ENCODE measurements at regions not wholly inside any gene's neighbourhood (a gene's known extent, or its start where the extent isn't known, plus 50 kb on each side); places are given as distances from the start of the nearest gene placed in this dataset.

- no peak for DNase-seq (ENCODE audit: extremely low read depth in 1 of 2, low read depth in 1 of 2)
Measured at GRCh38 chr16:86794216-86794864, 216.0 kb downstream of the FOXL1 start.

DNA sequence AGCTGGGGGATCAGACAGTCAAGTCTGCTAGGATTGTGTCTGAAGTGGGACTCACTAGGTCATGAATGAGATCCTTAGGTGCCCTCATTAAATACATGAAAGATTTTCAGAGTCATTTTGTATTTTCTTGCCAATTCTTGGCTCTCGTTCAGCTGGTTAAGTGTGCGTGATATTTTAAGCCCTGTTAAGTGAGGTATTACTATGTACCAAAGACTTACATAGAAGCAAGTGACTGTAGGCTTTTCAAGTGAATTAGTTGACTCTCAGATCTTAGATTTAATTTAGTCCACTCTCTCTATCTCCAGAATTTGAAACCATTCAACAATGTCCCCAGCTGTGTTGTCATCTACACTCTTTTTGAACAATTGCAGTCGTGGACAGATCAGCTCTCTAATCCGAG is 219.4 kb downstream of the FOXL1 start:
- no peak for DNase-seq (ENCODE audit: extremely low read depth in 1 of 2, low read depth in 1 of 2)

GRCh38 chr16:86798247-86799041 is 220.1 kb downstream of the FOXL1 start:
- DNase-seq (ENCODE audit: extremely low read depth in 1 of 2, low read depth in 1 of 2) = no peak

- no peak for DNase-seq (ENCODE audit: extremely low read depth in 1 of 2, low read depth in 1 of 2)
Measured at GRCh38 chr16:86799367-86799766, 221.0 kb downstream of the FOXL1 start.

DNA sequence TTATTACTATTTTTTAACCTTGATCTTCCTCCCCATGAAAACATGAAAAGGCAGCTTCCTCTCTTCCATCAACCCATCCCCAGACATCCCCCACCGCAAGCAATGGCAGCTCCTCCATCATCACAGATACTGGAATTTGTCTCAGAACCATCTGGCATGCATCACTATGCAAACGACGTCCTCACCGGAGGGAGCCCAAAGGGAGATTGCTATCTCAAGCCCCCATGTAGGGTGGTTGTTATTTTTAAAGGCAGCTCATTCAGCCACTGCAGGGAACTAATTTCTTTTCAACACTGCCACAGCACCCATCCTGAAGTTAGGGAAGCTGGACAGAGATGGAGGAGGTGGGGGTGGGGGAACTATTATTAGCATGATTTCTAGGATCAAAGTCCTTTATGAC is 222.5 kb downstream of the FOXL1 start:
- no peak for DNase-seq (ENCODE audit: extremely low read depth in 1 of 2, low read depth in 1 of 2)

- DNase-seq (ENCODE audit: extremely low read depth in 1 of 2, low read depth in 1 of 2) = no peak
Measured at GRCh38 chr16:86802013-86802412, 223.7 kb downstream of the FOXL1 start.

DNA sequence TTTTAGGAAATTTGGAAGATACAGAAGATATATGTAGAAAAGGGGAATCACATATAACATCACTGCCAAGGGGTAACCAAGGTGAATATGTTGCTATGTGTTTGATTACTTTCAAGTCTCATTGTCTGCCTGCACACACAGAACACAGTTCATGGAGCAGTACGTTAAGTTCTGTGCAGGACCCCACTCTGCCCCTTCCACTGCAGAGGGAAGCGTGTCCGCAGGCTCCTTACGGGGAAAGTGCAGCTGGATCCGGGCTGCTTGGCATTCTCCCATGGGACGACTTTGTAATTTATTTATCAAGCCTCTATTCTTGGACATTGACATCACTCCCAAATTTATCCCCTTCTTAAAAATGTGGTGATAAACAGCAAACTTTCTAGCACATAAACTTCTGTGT is 226.8 kb downstream of the FOXL1 start:
- no peak for DNase-seq (ENCODE audit: extremely low read depth in 1 of 2, low read depth in 1 of 2)

DNA sequence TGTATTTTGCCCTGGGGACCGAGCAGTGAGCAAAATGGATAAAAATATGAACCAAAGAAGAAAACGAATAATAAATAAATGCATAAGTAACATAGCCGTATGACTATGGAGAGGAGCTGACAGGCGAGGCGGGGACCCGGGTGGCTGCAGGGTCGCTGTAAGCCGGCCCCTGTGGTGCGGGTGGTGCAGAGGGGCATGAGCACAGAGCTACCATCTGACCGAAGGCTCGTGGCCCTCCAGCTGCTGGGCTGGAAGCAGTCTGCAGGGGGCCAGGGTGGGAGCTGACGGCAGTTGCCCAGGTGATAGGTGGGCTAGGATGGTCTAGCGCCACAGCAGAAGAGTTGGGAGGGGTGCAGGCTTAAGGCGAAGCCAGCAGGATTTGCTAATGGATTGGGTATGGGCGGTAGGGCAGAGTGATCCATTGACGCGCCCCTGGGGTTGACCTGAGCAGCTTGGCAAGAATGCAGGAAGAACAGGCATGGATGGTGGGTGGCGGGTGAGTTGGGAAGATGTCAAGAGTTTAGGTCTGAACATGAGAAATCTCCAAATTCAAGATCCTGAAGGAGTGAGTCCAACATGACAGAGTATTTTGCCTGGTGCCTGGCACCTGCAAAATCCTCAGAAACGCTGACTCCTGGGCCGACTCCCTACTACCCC is 228.0 kb downstream of the FOXL1 start:
- no peak for DNase-seq (ENCODE audit: extremely low read depth in 1 of 2, low read depth in 1 of 2)

GRCh38 chr16:86806838-86807351 is 228.5 kb downstream of the FOXL1 start:
- no peak for DNase-seq (ENCODE audit: extremely low read depth in 1 of 2, low read depth in 1 of 2)

DNA sequence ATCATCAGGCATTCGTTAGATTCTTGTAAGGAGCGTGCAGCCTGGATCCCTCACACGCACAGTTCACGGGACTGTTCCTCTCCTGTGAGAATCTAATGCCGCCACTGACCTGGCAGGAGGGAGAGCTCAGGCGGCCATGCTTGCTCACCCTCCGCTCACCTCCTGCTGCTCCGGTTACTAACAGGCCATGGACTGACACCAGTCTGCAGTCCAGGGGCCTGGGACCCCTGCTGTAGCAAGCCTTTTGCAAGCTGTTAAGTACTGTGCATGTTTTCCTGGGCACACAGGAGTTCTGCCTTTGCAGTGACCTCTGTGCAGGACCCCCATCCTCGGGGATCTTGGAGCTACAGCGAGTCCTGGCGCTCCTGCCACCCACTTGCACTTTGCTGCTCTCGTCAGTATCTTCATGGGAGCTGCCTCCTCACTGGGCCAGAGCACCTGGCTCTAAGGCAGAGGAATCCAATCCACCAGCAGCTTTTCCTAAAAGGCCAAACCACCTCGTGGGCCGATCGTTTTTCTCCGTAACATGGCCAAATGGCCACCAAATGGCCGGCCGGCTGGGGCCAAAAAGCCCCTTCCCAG is 230.6 kb downstream of the FOXL1 start:
- no peak for DNase-seq (ENCODE audit: extremely low read depth in 1 of 2, low read depth in 1 of 2)

GRCh38 chr16:86809458-86809955 is 231.2 kb downstream of the FOXL1 start:
- DNase-seq (ENCODE audit: extremely low read depth in 1 of 2, low read depth in 1 of 2) = no peak

- DNase-seq (ENCODE audit: extremely low read depth in 1 of 2, low read depth in 1 of 2) = no peak
Measured at GRCh38 chr16:86810062-86810461, 231.7 kb downstream of the FOXL1 start.

DNA sequence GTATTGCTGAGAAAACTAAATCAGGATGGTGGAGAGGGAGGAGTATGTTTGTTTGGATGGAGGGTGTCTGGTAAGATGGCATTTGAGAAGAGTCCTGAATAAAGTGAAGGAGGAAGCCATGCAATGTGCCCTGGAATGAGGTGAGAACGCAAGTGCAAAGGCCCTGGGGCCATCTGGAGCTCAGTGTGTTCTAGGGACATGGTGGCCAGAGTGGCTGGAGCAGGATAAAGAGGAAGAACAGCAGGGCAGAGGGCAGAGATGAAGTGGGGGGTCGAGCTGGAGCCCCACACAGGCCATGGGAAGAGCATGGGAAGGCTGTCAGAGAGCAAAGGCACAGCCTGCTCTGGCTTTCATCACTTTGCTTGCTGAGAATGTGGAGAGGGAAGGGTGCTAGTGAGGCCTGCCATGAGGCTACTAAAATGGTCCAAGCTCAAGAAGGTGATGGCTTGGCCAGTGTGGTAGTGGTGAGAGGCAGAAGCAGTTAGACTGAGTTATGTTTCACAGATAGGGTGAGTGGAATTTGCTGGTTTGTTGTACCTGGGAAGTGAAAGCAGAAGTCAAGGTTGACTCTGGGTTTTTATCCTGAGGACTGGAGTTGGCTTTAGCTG is 234.1 kb downstream of the FOXL1 start:
- DNase-seq (ENCODE audit: extremely low read depth in 1 of 2, low read depth in 1 of 2) = no peak

GRCh38 chr16:86814256-86814655 is 235.9 kb downstream of the FOXL1 start:
- DNase-seq (ENCODE audit: extremely low read depth in 1 of 2, low read depth in 1 of 2) = no peak

DNA sequence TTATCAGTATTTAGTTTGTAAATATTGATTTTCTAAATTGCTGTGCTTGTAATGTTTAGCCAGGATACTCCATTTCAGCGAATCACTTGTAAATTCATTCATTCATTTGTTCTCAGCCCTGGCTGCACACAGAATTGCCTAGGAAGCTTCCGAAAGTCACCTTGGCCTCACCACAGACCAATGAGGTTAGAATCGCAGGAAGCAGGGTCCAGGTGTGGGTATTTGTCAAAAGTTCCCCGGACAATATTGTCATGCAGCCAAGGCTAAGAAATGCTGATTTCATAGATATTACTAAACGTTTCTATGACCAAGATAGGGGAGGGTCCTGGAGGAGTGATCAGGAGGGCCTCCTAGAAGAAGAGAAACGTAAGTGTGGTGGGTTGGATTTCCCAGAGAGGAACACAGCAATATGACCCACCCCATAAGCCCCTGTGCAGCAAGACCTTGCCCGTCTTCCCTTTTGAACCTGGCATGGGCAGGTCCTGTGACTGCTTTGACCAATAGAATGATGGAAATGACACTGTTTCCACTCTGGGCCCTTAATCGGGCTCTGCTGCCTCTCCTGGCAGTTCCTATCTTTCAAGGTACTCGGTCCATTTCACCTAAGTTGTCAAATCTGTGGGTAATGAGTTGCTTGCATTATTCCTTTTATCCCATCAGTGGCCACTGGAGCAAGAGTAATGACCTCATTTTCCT is 238.7 kb downstream of the FOXL1 start:
- DNase-seq (ENCODE audit: extremely low read depth in 1 of 2, low read depth in 1 of 2) = no peak

DNA sequence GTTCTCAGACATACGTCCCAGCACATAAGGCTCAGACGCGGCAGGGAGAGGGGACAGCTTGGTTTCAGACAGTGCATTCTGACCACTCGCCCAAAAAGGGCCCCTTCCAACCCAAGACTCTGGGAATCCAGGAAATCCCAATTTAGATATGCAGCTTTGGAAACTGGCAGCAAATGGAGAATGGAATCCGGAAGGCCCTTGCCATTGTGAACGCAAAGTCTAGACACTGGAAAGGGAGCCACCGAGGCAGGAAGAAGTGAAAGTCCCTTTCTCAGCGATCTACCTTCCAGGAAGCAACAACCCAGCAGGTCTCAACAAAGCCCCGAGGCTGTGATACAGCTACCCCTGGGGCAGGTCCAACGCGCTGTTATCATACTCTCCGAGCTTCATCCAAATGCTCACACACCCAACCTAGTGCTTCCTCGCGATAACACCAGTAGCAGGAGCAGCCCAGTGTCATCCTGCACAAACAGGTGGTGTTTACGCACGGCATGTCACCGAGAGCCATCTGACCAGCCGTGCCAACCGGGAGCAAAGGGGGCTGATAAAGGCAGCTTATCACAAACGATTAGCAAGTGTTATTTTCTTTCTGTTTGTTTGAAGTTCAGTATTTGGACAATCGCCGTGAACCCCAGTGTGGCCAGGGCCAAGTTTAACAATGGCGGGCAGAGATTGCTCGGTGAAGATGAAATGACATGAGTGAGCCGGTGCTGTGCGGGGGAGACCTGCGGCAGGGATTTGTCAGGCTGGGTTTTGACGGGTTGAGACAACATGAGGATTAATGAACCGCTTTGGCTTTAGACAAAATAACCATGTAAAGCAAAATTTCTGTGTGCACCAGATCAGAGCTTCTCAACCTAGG is 240.6 kb downstream of the FOXL1 start:
- DNase-seq (ENCODE audit: extremely low read depth in 1 of 2, low read depth in 1 of 2) = no peak

DNA sequence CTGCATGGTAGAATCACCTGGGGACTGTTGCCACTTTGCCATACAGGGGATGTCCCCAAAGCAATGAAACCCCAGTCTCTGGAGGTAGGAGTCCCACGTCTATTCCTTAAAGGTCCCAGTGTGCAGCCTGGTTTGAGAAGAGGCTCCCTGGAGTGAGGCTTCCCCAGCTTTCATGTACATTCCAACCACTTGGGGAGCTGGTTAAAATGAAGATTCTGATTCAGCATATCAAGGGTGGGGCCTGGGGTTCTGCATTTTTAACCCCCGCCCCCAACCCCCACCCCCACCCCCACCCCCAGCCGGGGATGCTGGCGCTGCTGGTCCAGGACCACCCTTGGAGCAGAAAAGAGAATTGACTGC is 241.2 kb downstream of the FOXL1 start:
- DNase-seq (ENCODE audit: extremely low read depth in 1 of 2, low read depth in 1 of 2) = no peak

- no peak for DNase-seq (ENCODE audit: extremely low read depth in 1 of 2, low read depth in 1 of 2)
Measured at GRCh38 chr16:86821895-86822294, 243.5 kb downstream of the FOXL1 start.

DNA sequence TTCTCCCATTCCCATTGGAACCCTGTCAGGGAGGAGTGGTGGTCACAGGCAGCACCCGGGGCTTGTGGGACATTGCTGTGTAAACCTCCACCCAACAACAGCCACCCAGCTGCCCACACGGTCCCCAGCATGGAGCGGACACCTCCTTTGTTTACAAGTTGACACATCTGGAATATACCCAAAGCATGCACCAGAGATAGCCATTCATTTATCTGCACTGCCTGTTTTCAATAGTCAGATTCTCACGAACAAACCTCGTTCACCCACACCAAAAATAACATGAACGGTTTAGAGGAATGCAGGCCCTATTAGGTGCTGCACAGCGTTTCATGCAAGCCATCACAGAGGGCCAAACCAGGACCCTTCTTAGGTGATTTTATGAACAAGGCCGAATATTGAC is 244.8 kb downstream of the FOXL1 start:
- DNase-seq (ENCODE audit: extremely low read depth in 1 of 2, low read depth in 1 of 2) = no peak

All from activated CD8-positive, alpha-beta memory T cell treated with anti-CD3 and anti-CD28 coated beads for 1 hour (primary cell).